ENCODE measurements at regions not wholly inside any gene's neighbourhood (a gene's known extent, or its start where the extent isn't known, plus 50 kb on each side); places are given as distances from the start of the nearest gene placed in this dataset.

DNA sequence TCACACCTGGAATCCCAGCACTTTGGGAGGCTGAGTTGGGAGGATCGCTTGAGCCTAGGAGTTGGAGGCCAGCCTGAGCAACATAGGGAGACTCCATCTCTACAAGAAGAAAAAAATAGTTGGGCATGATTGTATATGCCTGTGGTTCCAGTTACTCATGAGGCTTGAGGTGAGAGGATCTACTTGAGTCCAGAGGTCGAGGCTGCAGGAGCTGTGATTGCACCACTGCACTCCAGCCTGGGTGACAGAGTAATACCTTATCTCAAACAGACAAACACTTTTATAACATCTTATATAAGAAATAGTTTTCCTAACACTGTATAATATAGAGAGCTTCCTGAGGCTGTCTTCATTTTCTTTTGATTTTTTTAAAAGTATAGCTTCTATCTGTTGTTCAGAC is 448.4 kb upstream of the COBL start:
- TF ChIP-seq, protein P1, sequence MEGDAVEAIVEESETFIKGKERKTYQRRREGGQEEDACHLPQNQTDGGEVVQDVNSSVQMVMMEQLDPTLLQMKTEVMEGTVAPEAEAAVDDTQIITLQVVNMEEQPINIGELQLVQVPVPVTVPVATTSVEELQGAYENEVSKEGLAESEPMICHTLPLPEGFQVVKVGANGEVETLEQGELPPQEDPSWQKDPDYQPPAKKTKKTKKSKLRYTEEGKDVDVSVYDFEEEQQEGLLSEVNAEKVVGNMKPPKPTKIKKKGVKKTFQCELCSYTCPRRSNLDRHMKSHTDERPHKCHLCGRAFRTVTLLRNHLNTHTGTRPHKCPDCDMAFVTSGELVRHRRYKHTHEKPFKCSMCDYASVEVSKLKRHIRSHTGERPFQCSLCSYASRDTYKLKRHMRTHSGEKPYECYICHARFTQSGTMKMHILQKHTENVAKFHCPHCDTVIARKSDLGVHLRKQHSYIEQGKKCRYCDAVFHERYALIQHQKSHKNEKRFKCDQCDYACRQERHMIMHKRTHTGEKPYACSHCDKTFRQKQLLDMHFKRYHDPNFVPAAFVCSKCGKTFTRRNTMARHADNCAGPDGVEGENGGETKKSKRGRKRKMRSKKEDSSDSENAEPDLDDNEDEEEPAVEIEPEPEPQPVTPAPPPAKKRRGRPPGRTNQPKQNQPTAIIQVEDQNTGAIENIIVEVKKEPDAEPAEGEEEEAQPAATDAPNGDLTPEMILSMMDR (IDR thresholded peaks at IDR 0.05) = no peak
- no peak for TF ChIP-seq EP300 (IDR thresholded peaks at IDR 0.05)
